H9 (cell line): ENCODE measurements at regions not wholly inside any gene's neighbourhood (a gene's known extent, or its start where the extent isn't known, plus 50 kb on each side); places are given as distances from the start of the nearest gene placed in this dataset.

Source experiments
- DNase-seq: peaks from one replicate; pipeline ENCODE4 v3.0.0-alpha.2; 2017
- H2AFZ ChIP-seq: one replicate; pipeline ENCODE4 v1.6.1; 2013; ENCODE audit warnings: mild to moderate bottlenecking, low read length, control low read depth, moderate library complexity
- H2AK5ac ChIP-seq: 2 replicates; pipeline ENCODE4 v1.6.1; 2013; ENCODE audit warnings: low read length, control low read depth, mixed read lengths; ENCODE audit not compliant: insufficient read length
- H2BK120ac ChIP-seq: one replicate; pipeline ENCODE4 v1.6.1; 2013; ENCODE audit warnings: low read depth, mild to moderate bottlenecking, low read length, control low read depth, inconsistent platforms; ENCODE audit not compliant: poor library complexity, severe bottlenecking
- H2BK12ac ChIP-seq: 2 replicates; pipeline ENCODE4 v1.6.1; 2013; ENCODE audit warnings: low read length, control low read depth, mixed read lengths, low read depth; ENCODE audit not compliant: insufficient read length
- H2BK15ac ChIP-seq: 2 replicates; pipeline ENCODE4 v1.6.1; 2013; ENCODE audit warnings: low read depth, low read length, control low read depth
- H2BK20ac ChIP-seq: one replicate; pipeline ENCODE4 v1.6.1; 2013; ENCODE audit warnings: low read depth, mild to moderate bottlenecking, low read length, control low read depth, inconsistent platforms; ENCODE audit not compliant: poor library complexity, severe bottlenecking
- H2BK5ac ChIP-seq: 2 replicates; pipeline ENCODE4 v1.6.1; 2013; ENCODE audit warnings: low read length, control low read depth, mixed read lengths; ENCODE audit not compliant: insufficient read length
- H3K14ac ChIP-seq: 2 replicates; pipeline ENCODE4 v1.6.1; 2013; ENCODE audit warnings: low read length, control low read depth; ENCODE audit not compliant: insufficient read depth
- H3K18ac ChIP-seq: 2 replicates; pipeline ENCODE4 v1.6.1; 2013; ENCODE audit warnings: low read depth, mild to moderate bottlenecking, mixed read lengths, low read length, control low read depth; ENCODE audit not compliant: insufficient read length
- H3K23ac ChIP-seq: 2 replicates; pipeline ENCODE4 v1.6.1; 2013; ENCODE audit warnings: low read length, control low read depth, mixed read lengths, low read depth; ENCODE audit not compliant: insufficient read length
- H3K23me2 ChIP-seq: 2 replicates; pipeline ENCODE4 v1.6.1; 2013; ENCODE audit warnings: low read depth, mild to moderate bottlenecking, mixed read lengths, low read length, control low read depth; ENCODE audit not compliant: insufficient read length, poor library complexity, severe bottlenecking
- H3K27ac ChIP-seq: 2 replicates; pipeline ENCODE4 v1.5.1; 2013; ENCODE audit warnings: low read length, control low read depth, mixed read lengths, low read depth; ENCODE audit not compliant: insufficient read length
- H3K27me3 ChIP-seq: 2 replicates; pipeline ENCODE4 v1.6.1; 2013; ENCODE audit warnings: low read length, control low read depth, inconsistent platforms; ENCODE audit not compliant: insufficient read depth
- H3K4ac ChIP-seq: 2 replicates; pipeline ENCODE4 v1.6.1; 2013; ENCODE audit warnings: low read depth, mild to moderate bottlenecking, control low read depth, inconsistent platforms, low read length, moderate library complexity
- H3K4me1 ChIP-seq: 2 replicates; pipeline ENCODE4 v1.6.1; 2013; ENCODE audit warnings: low read length, control low read depth, inconsistent platforms; ENCODE audit not compliant: insufficient read depth
- H3K4me2 ChIP-seq: 2 replicates; pipeline ENCODE4 v1.6.1; 2013; ENCODE audit warnings: low read length, control low read depth, mixed read lengths; ENCODE audit not compliant: insufficient read length, insufficient read depth
- H3K56ac ChIP-seq: 2 replicates; pipeline ENCODE4 v1.6.1; 2013; ENCODE audit warnings: low read depth, mild to moderate bottlenecking, mixed read lengths, low read length, control low read depth; ENCODE audit not compliant: insufficient read length
- H3K79me1 ChIP-seq: 2 replicates; pipeline ENCODE4 v1.6.1; 2013; ENCODE audit warnings: low read depth, mild to moderate bottlenecking, moderate library complexity, low read length, control low read depth, inconsistent platforms; ENCODE audit not compliant: insufficient read depth, poor library complexity, severe bottlenecking
- H3K79me2 ChIP-seq: 2 replicates; pipeline ENCODE4 v1.6.1; 2013; ENCODE audit warnings: low read length, control low read depth, inconsistent platforms; ENCODE audit not compliant: insufficient read depth
- H3K9ac ChIP-seq: 2 replicates; pipeline ENCODE4 v1.6.1; 2013; ENCODE audit warnings: low read length, control low read depth, mixed read lengths; ENCODE audit not compliant: insufficient read length; ENCODE audit errors: extremely low read depth
- H3K9me3 ChIP-seq: one replicate; pipeline ENCODE4 v1.6.1; 2013; ENCODE audit warnings: low read depth, low read length, inconsistent platforms; ENCODE audit not compliant: control insufficient read depth
- H3T11ph ChIP-seq: one replicate; pipeline ENCODE4 v1.6.1; 2013; ENCODE audit warnings: mild to moderate bottlenecking, low read length, control low read depth, inconsistent platforms
- H4K20me1 ChIP-seq: one replicate; pipeline ENCODE4 v1.6.1; 2013; ENCODE audit not compliant: control insufficient read depth, insufficient read length, insufficient read depth
- H4K5ac ChIP-seq: 2 replicates; pipeline ENCODE4 v1.6.1; 2013; ENCODE audit warnings: low read depth, mild to moderate bottlenecking, mixed read lengths, low read length, control low read depth; ENCODE audit not compliant: insufficient read length
- H4K8ac ChIP-seq: replicated peaks from 2 replicates; pipeline ENCODE4 v1.6.1; 2013; ENCODE audit warnings: low read length, control low read depth, mixed read lengths, low read depth; ENCODE audit not compliant: insufficient read length
- H4K91ac ChIP-seq: 2 replicates; pipeline ENCODE4 v1.6.1; 2013; ENCODE audit warnings: low read depth, mild to moderate bottlenecking, moderate library complexity, mixed read lengths, low read length, control low read depth; ENCODE audit not compliant: insufficient read length
- H3K27ac Mint-ChIP-seq, 3 experiments: 2 replicates in 2 of 3; 3 replicates in 1 of 3; pipeline ENCODE4 v1.8.0; 2020 to 2021; ENCODE audit warnings: mixed read lengths in 3 of 3, mild to moderate bottlenecking in 1 of 3, moderate library complexity in 1 of 3
- H3K27me3 Mint-ChIP-seq: 2 replicates; pipeline ENCODE4 v1.8.0; 2021; ENCODE audit warnings: low read depth, mild to moderate bottlenecking, moderate library complexity, mixed read lengths
- H3K36me3 Mint-ChIP-seq, 3 experiments: 2 replicates in 2 of 3; 3 replicates in 1 of 3; pipeline ENCODE4 v1.8.0; 2020 to 2021; ENCODE audit warnings: low read depth in 3 of 3, mixed read lengths in 3 of 3; ENCODE audit not compliant: insufficient read depth in 1 of 3
- H3K4me1 Mint-ChIP-seq, 2 experiments: 2 replicates each; pipeline ENCODE4 v1.8.0; 2020; ENCODE audit warnings: mixed read lengths in 2 of 2
- H3K4me3 Mint-ChIP-seq, 2 experiments: 2 replicates in 1 of 2; 3 replicates in 1 of 2; pipeline ENCODE4 v1.8.0; 2020 to 2021; ENCODE audit warnings: mild to moderate bottlenecking in 2 of 2, mixed read lengths in 2 of 2, moderate library complexity in 1 of 2
- H3K9me3 Mint-ChIP-seq, 2 experiments: 2 replicates in 1 of 2; 3 replicates in 1 of 2; pipeline ENCODE4 v1.8.0; 2020; ENCODE audit warnings: mild to moderate bottlenecking in 2 of 2, mixed read lengths in 2 of 2, moderate library complexity in 1 of 2
- WGBS: extraction: QIAGEN DNeasy Blood & Tissue Kit; methylation state at CpG from one replicate; pipeline ENCODE4 v1.1.7; 2013; ENCODE audit warnings: missing lambda C conversion rate, low lambda C conversion rate, mixed read lengths; ENCODE audit not compliant: insufficient read length; ENCODE audit errors: extremely low coverage; 5-methylcytosine and 5-hydroxymethylcytosine counted together
- TF ChIP-seq, protein P1 (sequence below): fragments of 200-600 bp; sonication (generic); conservative IDR thresholded peaks from 3 replicates; pipeline ENCODE4 v1.8.0; 2021; ENCODE audit warnings: antibody characterized with exemption, mild to moderate bottlenecking

DNA sequence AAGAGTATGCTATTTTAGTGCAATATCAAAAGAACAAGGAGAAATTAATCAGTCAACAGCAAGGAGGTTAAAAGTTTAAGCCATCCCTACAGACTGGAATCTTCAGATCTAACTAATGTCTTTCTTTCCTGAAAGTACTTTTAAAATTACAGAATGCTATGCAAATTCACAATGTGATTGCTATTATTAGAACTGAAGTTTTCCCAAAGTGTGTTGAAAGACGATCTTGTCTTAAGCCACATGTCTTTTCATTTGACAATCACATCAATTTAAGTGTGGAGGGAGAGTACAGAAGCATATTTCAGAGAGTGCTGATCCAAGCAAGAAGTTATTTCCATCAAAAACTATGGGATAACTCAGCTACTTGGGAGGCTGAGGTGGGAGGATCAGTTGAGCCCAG is 64.7 kb upstream of the TNIP3 start:
- H3K79me1 ChIP-seq = no peaks in the 10 kb centered on the region
- H4K20me1 ChIP-seq = no peaks in the 10 kb centered on the region
- no peak overlapping the region for H3K4me2 ChIP-seq
- no peaks in the 10 kb centered on the region for H3K79me2 ChIP-seq
- no peak overlapping the region for H4K91ac ChIP-seq
- no peaks in the 10 kb centered on the region for H3K27me3 Mint-ChIP-seq
- H2AK5ac ChIP-seq = no peak overlapping the region
- no CpG with 5 or more reads among the region's 1 CpG for WGBS
- TF ChIP-seq, protein P1, sequence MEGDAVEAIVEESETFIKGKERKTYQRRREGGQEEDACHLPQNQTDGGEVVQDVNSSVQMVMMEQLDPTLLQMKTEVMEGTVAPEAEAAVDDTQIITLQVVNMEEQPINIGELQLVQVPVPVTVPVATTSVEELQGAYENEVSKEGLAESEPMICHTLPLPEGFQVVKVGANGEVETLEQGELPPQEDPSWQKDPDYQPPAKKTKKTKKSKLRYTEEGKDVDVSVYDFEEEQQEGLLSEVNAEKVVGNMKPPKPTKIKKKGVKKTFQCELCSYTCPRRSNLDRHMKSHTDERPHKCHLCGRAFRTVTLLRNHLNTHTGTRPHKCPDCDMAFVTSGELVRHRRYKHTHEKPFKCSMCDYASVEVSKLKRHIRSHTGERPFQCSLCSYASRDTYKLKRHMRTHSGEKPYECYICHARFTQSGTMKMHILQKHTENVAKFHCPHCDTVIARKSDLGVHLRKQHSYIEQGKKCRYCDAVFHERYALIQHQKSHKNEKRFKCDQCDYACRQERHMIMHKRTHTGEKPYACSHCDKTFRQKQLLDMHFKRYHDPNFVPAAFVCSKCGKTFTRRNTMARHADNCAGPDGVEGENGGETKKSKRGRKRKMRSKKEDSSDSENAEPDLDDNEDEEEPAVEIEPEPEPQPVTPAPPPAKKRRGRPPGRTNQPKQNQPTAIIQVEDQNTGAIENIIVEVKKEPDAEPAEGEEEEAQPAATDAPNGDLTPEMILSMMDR = no peak
- H2BK15ac ChIP-seq = no peak overlapping the region
- H3K4me1 Mint-ChIP-seq = peaks cover 4 to 9% of the 10 kb centered on the region in 2 experiments; a peak in 3 of 4 replicates
- no peaks in the 10 kb centered on the region for H3K9me3 Mint-ChIP-seq
- no peak overlapping the region for H3K27ac Mint-ChIP-seq
- H2BK20ac ChIP-seq = no peak overlapping the region
- H4K5ac ChIP-seq = no peak overlapping the region
- H3K23ac ChIP-seq = no peak overlapping the region
- no peaks in the 10 kb centered on the region for H3K27me3 ChIP-seq
- no peak overlapping the region for H2AFZ ChIP-seq
- H3K4me3 Mint-ChIP-seq = no peak overlapping the region
- H3T11ph ChIP-seq = no peak overlapping the region
- no peaks in the 10 kb centered on the region for H3K9me3 ChIP-seq
- DNase-seq = no peak
- no peak overlapping the region for H3K56ac ChIP-seq
- no peak overlapping the region for H3K18ac ChIP-seq
- no peak overlapping the region for H2BK120ac ChIP-seq
- no peak overlapping the region for H2BK5ac ChIP-seq
- no peak overlapping the region for H4K8ac ChIP-seq
- H3K27ac ChIP-seq = no peak overlapping the region
- no peaks in the 10 kb centered on the region for H3K23me2 ChIP-seq
- H3K14ac ChIP-seq = no peak overlapping the region
- H3K4me1 ChIP-seq = no peaks in the 10 kb centered on the region
- no peak overlapping the region for H2BK12ac ChIP-seq
- no peaks in the 10 kb centered on the region for H3K36me3 Mint-ChIP-seq
- no peak overlapping the region for H3K4ac ChIP-seq
- H3K9ac ChIP-seq = no peak overlapping the region
